Left lobe of liver (tissue), 2 donors: ENCODE measurements at regions not wholly inside any gene's neighbourhood (a gene's known extent, or its start where the extent isn't known, plus 50 kb on each side); places are given as distances from the start of the nearest gene placed in this dataset.
"Not testable (repeated sequence)": the region's sequence is repeated elsewhere in the genome, so short reads cannot be mapped to it uniquely, and the experiment has no call there.

Experiments
- ATAC-seq: fragments of 200-7000 bp; cut with Tn5 transposase; one replicate; pipeline ENCODE4 v1.9.1; 2020; ENCODE audit warnings: mild to moderate bottlenecking, moderate library complexity
- DNase-seq: peaks from one replicate; pipeline ENCODE4 v3.0.0-alpha.2; 2020; ENCODE audit warnings: low spot score
- donor health status: DM: no; HTN: no; CAD: no; lungs with moderate emphysema.
- donor health status: DM: no; HTN: yes; CAD: no.

GRCh38 chr18:65206551-65207260, 544.1 kb upstream of the CDH7 start:
- ATAC-seq (no peak), DNase-seq (no peak)

GRCh38 chr18:65202091-65202490, 548.7 kb upstream of the CDH7 start:
- no peak for ATAC-seq
- no peak for DNase-seq

GRCh38 chr18:65175681-65176080, 575.1 kb upstream of the CDH7 start:
- ATAC-seq (no peak), DNase-seq (no peak)

- not testable (repeated sequence) for DNase-seq, ATAC-seq
These were observed 588.7 kb upstream of the CDH7 start for GRCh38 chr18:65162086-65162485.

- DNase-seq (no peak), ATAC-seq (no peak)
These were observed 604.3 kb upstream of the CDH7 start for GRCh38 chr18:65146482-65147021.

GRCh38 chr18:65145312-65145711, 605.5 kb upstream of the CDH7 start:
- DNase-seq (no peak), ATAC-seq (no peak)

- no peak for ATAC-seq
These were observed 617.2 kb upstream of the CDH7 start for GRCh38 chr18:65133610-65134009.

GRCh38 chr18:65124633-65125032, 626.2 kb upstream of the CDH7 start:
- ATAC-seq (peak; percentile 88), DNase-seq (no peak)

More at GRCh38 chr18:65133610-65134009, 617.2 kb upstream of the CDH7 start:
- DNase-seq, result no peak

GRCh38 chr18:65103864-65104263, 646.9 kb upstream of the CDH7 start:
- no peak for DNase-seq
- no peak for ATAC-seq

GRCh38 chr18:65093346-65093745, 657.5 kb upstream of the CDH7 start:
- ATAC-seq (no peak), DNase-seq (no peak)

GRCh38 chr18:65091744-65092329, 659.0 kb upstream of the CDH7 start:
- ATAC-seq (peak; percentile 79), DNase-seq (no peak)

GRCh38 chr18:65082907-65083306, 667.9 kb upstream of the CDH7 start:
- ATAC-seq (no peak), DNase-seq (no peak)

- no peak for ATAC-seq
These were observed 669.0 kb upstream of the CDH7 start for GRCh38 chr18:65081786-65082185.

GRCh38 chr18:65073060-65073550, 677.7 kb upstream of the CDH7 start:
- no peak for DNase-seq
- ATAC-seq, result no peak

More at GRCh38 chr18:65081786-65082185, 669.0 kb upstream of the CDH7 start:
- no peak for DNase-seq

- ATAC-seq (no peak), DNase-seq (no peak)
These were observed 693.3 kb upstream of the CDH7 start for GRCh38 chr18:65057439-65058083.

GRCh38 chr18:65056575-65056974, 694.2 kb upstream of the CDH7 start:
- ATAC-seq (no peak), DNase-seq (no peak)

- no peak for ATAC-seq
- DNase-seq, result no peak
These were observed 701.2 kb upstream of the CDH7 start for GRCh38 chr18:65049586-65049985.

GRCh38 chr18:65039578-65039977, 711.2 kb upstream of the CDH7 start:
- ATAC-seq (no peak), DNase-seq (no peak)

GRCh38 chr18:65035701-65036100, 715.1 kb upstream of the CDH7 start:
- ATAC-seq, result no peak
- no peak for DNase-seq

GRCh38 chr18:65025756-65026155, 725.1 kb upstream of the CDH7 start:
- DNase-seq, result no peak

GRCh38 chr18:65021021-65021420, 729.8 kb upstream of the CDH7 start:
- ATAC-seq, result no peak
- no peak for DNase-seq

More at GRCh38 chr18:65025756-65026155, 725.1 kb upstream of the CDH7 start:
- ATAC-seq, result no peak

GRCh38 chr18:65018184-65018583, 732.6 kb upstream of the CDH7 start:
- ATAC-seq (no peak), DNase-seq (no peak)
